Lower leg skin (tissue), 3 donors: ENCODE measurements at regions not wholly inside any gene's neighbourhood (a gene's known extent, or its start where the extent isn't known, plus 50 kb on each side); places are given as distances from the start of the nearest gene placed in this dataset.

ENCODE experiments used
- CTCF ChIP-seq, 3 donors: fragments of 450-650 bp; IDR thresholded peaks; one replicate each; pipeline ENCODE4 v1.5.1; 2016; ENCODE audit warnings: antibody characterized with exemption in 3 of 3, mild to moderate bottlenecking in 3 of 3, moderate library complexity in 2 of 3
- POLR2A ChIP-seq, 2 donors: fragments of 450-650 bp; IDR thresholded peaks; one replicate each; pipeline ENCODE4 v1.6.1; 2016 to 2017; ENCODE audit warnings: antibody characterized with exemption in 2 of 2, mild to moderate bottlenecking in 1 of 2, moderate library complexity in 1 of 2

- no peak for TF ChIP-seq POLR2A (IDR thresholded peaks at IDR 0.05)
- TF ChIP-seq CTCF (IDR thresholded peaks at IDR 0.05) = no peak
Observed at GRCh38 chr22:27133019-27133431, 475.6 kb downstream of the MIAT start.
